HCT116 (cell line): ENCODE measurements at regions not wholly inside any gene's neighbourhood (a gene's known extent, or its start where the extent isn't known, plus 50 kb on each side); places are given as distances from the start of the nearest gene placed in this dataset.

ENCODE experiments used
- CTCF ChIP-seq, 3 experiments: fragments of 200-600 bp in 1 of 3; sonication (generic) in 1 of 3; IDR thresholded peaks in 2 of 3; conservative IDR thresholded peaks in 1 of 3; 2 replicates each; pipeline ENCODE4 v1.5.1; 2012 to 2017; ENCODE audit warnings: low read depth in 2 of 3, low read length in 2 of 3, antibody characterized with exemption in 1 of 3, borderline replicate concordance in 1 of 3, control low read depth in 1 of 3, mild to moderate bottlenecking in 1 of 3, mixed read lengths in 1 of 3, mixed run types in 1 of 3, moderate library complexity in 1 of 3; ENCODE audit not compliant: insufficient read depth in 1 of 3
- ELF1 ChIP-seq: IDR thresholded peaks from 2 replicates; pipeline ENCODE4 v1.6.1; 2012; ENCODE audit warnings: low read depth, borderline replicate concordance
- EZH2 ChIP-seq: fragments of 200-600 bp; sonication (generic); IDR thresholded peaks from 2 replicates; pipeline ENCODE4 v1.6.1; 2017; ENCODE audit warnings: antibody characterized with exemption, mixed run types
- EZH2phosphoT487 ChIP-seq: fragments of 200-600 bp; IDR thresholded peaks from 2 replicates; pipeline ENCODE4 v1.6.1; 2018; ENCODE audit warnings: antibody characterized with exemption, borderline replicate concordance
- FOSL1 ChIP-seq: IDR thresholded peaks from 2 replicates; pipeline ENCODE4 v1.6.1; 2012; ENCODE audit warnings: low read depth
- MAX ChIP-seq: IDR thresholded peaks from 2 replicates; pipeline ENCODE4 v1.6.1; 2012
- POLR2A ChIP-seq: IDR thresholded peaks from 2 replicates; pipeline ENCODE4 v1.7.0; 2011; ENCODE audit warnings: borderline replicate concordance; ENCODE audit not compliant: insufficient read depth, insufficient read length; ENCODE audit errors: extremely low read depth
- POLR2AphosphoS5 ChIP-seq: IDR thresholded peaks from 2 replicates; pipeline ENCODE4 v1.6.1; 2011; ENCODE audit warnings: mild to moderate bottlenecking, low read depth, low read length, moderate library complexity
- RAD21 ChIP-seq: IDR thresholded peaks from 2 replicates; pipeline ENCODE4 v1.6.1; 2012; ENCODE audit warnings: low read depth, mild to moderate bottlenecking
- SP1 ChIP-seq: IDR thresholded peaks from 2 replicates; pipeline ENCODE4 v1.6.1; 2012; ENCODE audit warnings: low read depth
- TCF7L2 ChIP-seq: IDR thresholded peaks from 2 replicates; pipeline ENCODE4 v1.7.0; 2011; ENCODE audit warnings: borderline replicate concordance, inconsistent platforms; ENCODE audit not compliant: insufficient read depth, insufficient read length; ENCODE audit errors: extremely low read depth

GRCh38 chrX:69109036-69109663 lies 56.1 kb downstream of the PJA1 start:
- TF ChIP-seq ELF1 (no peak), CTCF (IDR thresholded peaks at IDR 0.05 in 2 of 3, conservative IDR thresholded peaks at IDR 0.05 in 1 of 3; ENCODE audit: borderline replicate concordance in 1 of 3, insufficient read depth in 1 of 3, low read depth in 2 of 3, low read length in 2 of 3) (no peak), EZH2 (no peak), EZH2phosphoT487 (no peak), POLR2A (no peak), RAD21 (no peak), SP1 (no peak), TCF7L2 (no peak), FOSL1 (no peak), MAX (no peak), POLR2AphosphoS5 (no peak)
